SK-N-SH treated with all-trans-retinoic acid at 6 μM for 48 hours (cell line): ENCODE measurements at regions not wholly inside any gene's neighbourhood (a gene's known extent, or its start where the extent isn't known, plus 50 kb on each side); places are given as distances from the start of the nearest gene placed in this dataset.

Experiments
- ARNTL ChIP-seq: fragments of 450-650 bp; formaldehyde crosslinking; IDR thresholded peaks from 2 replicates; pipeline ENCODE4 v1.5.0; 2020; ENCODE audit warnings: low read depth, mild to moderate bottlenecking, moderate library complexity, borderline replicate concordance
- CSDC2 ChIP-seq: fragments of 250-450 bp; sonication (Bioruptor Pico); IDR thresholded peaks from 2 replicates; pipeline ENCODE4 v1.5.0; 2020; ENCODE audit warnings: mild to moderate bottlenecking, moderate library complexity
- ESRRG ChIP-seq: fragments of 250-450 bp; sonication (Bioruptor Pico); IDR thresholded peaks from 2 replicates; pipeline ENCODE4 v1.6.1; 2021; ENCODE audit warnings: mild to moderate bottlenecking
- ISL1 ChIP-seq: fragments of 250-450 bp; sonication (Bioruptor Pico); IDR thresholded peaks from 2 replicates; pipeline ENCODE4 v2.1.2; 2022; ENCODE audit warnings: mild to moderate bottlenecking, moderate library complexity
- OSR1 ChIP-seq: fragments of 250-450 bp; sonication (Bioruptor Pico); IDR thresholded peaks from 2 replicates; pipeline ENCODE4 v1.8.0; 2022; ENCODE audit warnings: moderate library complexity, mild to moderate bottlenecking, inconsistent platforms
- SNAI2 ChIP-seq: fragments of 250-450 bp; sonication (Bioruptor Pico); IDR thresholded peaks from 2 replicates; pipeline ENCODE4 v1.5.0; 2020; ENCODE audit warnings: mild to moderate bottlenecking, moderate library complexity
- ZFP3 ChIP-seq: fragments of 250-450 bp; sonication (Bioruptor Pico); IDR thresholded peaks from 2 replicates; pipeline ENCODE4 v1.5.0; 2020; ENCODE audit warnings: mild to moderate bottlenecking, moderate library complexity
- ZFP30 ChIP-seq: fragments of 450-650 bp; formaldehyde crosslinking; IDR thresholded peaks from 2 replicates; pipeline ENCODE4 v1.5.0; 2022; ENCODE audit warnings: mild to moderate bottlenecking, moderate library complexity
- ZNF70 ChIP-seq: fragments of 450-650 bp; formaldehyde crosslinking; IDR thresholded peaks from 2 replicates; pipeline ENCODE4 v1.5.0; 2020; ENCODE audit warnings: mild to moderate bottlenecking, moderate library complexity
- TF ChIP-seq, protein P1 (sequence below): fragments of 250-450 bp; sonication (Bioruptor Pico); IDR thresholded peaks from 2 replicates; pipeline ENCODE4 v1.5.0; 2020; ENCODE audit warnings: mild to moderate bottlenecking, moderate library complexity
- TF ChIP-seq, protein P2 (sequence below): fragments of 250-450 bp; sonication (Bioruptor Pico); IDR thresholded peaks from 2 replicates; pipeline ENCODE4 v1.5.1; 2020; ENCODE audit warnings: low read depth, mild to moderate bottlenecking, moderate library complexity

DNA sequence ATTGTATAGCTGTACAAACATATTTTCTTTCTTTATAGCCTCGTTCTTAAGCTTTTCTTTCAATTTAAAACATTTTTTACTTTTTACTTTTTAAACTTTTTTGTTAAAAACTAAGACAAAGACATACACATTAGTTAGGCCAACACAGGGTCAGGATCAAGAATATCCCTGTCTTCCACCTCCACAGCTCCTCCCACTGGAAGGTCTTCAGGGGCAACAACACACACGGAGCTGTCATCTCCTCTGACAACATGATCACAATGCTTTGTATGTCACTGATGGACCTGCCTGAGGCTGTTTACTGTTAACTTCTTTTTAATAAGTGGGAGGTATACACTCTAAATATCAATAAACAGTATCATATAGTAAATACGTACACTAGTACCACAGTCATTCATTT lies 191.3 kb downstream of the SYT10 start:
- TF ChIP-seq ISL1 (CRISPR knock-in tag) (no peak), ZFP30 (CRISPR knock-in tag) (no peak), ZNF70 (no peak), SNAI2 (no peak), ESRRG (CRISPR knock-in tag) (no peak), CSDC2 (CRISPR knock-in tag) (no peak), ZFP3 (no peak), ARNTL (CRISPR knock-in tag) (no peak), OSR1 (CRISPR knock-in tag) (no peak)
- TF ChIP-seq, protein P1, sequence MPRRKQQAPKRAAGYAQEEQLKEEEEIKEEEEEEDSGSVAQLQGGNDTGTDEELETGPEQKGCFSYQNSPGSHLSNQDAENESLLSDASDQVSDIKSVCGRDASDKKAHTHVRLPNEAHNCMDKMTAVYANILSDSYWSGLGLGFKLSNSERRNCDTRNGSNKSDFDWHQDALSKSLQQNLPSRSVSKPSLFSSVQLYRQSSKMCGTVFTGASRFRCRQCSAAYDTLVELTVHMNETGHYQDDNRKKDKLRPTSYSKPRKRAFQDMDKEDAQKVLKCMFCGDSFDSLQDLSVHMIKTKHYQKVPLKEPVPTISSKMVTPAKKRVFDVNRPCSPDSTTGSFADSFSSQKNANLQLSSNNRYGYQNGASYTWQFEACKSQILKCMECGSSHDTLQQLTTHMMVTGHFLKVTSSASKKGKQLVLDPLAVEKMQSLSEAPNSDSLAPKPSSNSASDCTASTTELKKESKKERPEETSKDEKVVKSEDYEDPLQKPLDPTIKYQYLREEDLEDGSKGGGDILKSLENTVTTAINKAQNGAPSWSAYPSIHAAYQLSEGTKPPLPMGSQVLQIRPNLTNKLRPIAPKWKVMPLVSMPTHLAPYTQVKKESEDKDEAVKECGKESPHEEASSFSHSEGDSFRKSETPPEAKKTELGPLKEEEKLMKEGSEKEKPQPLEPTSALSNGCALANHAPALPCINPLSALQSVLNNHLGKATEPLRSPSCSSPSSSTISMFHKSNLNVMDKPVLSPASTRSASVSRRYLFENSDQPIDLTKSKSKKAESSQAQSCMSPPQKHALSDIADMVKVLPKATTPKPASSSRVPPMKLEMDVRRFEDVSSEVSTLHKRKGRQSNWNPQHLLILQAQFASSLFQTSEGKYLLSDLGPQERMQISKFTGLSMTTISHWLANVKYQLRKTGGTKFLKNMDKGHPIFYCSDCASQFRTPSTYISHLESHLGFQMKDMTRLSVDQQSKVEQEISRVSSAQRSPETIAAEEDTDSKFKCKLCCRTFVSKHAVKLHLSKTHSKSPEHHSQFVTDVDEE (CRISPR knock-in tag) = no peak
- TF ChIP-seq, protein P2, sequence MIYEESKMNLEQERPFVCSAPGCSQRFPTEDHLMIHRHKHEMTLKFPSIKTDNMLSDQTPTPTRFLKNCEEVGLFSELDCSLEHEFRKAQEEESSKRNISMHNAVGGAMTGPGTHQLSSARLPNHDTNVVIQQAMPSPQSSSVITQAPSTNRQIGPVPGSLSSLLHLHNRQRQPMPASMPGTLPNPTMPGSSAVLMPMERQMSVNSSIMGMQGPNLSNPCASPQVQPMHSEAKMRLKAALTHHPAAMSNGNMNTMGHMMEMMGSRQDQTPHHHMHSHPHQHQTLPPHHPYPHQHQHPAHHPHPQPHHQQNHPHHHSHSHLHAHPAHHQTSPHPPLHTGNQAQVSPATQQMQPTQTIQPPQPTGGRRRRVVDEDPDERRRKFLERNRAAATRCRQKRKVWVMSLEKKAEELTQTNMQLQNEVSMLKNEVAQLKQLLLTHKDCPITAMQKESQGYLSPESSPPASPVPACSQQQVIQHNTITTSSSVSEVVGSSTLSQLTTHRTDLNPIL = no peak
